Activated CD4-positive, alpha-beta T cell treated with anti-CD3 and anti-CD28 coated beads, Interleukin-2, Interleukin-4, amounts not matched to agents 100 ng/mL and 50 ng/mL, durations not matched to agents 16 hours and 8 hours (primary cell): ENCODE measurements at regions not wholly inside any gene's neighbourhood (a gene's known extent, or its start where the extent isn't known, plus 50 kb on each side); places are given as distances from the start of the nearest gene placed in this dataset.
"Not testable (repeated sequence)": the region's sequence is repeated elsewhere in the genome, so short reads cannot be mapped to it uniquely, and the experiment has no call there.

Source experiments
- DNase-seq: peaks from one replicate; pipeline ENCODE4 v3.0.0-alpha.2; 2020; ENCODE audit warnings: low spot score

- no peak for DNase-seq
Observed at GRCh38 chr15:70524470-70524869, 238.9 kb downstream of the UACA start.

GRCh38 chr15:70523616-70524015 is 239.7 kb downstream of the UACA start:
- no peak for DNase-seq

- no peak for DNase-seq
Observed at GRCh38 chr15:70523192-70523591, 240.2 kb downstream of the UACA start.

- no peak for DNase-seq
Observed at GRCh38 chr15:70522323-70522966, 240.9 kb downstream of the UACA start.

- DNase-seq = no peak
Observed at GRCh38 chr15:70521576-70522322, 241.6 kb downstream of the UACA start.

GRCh38 chr15:70519616-70520015 is 243.7 kb downstream of the UACA start:
- DNase-seq = no peak

- DNase-seq = no peak
Observed at GRCh38 chr15:70519004-70519365, 244.4 kb downstream of the UACA start.

- DNase-seq = no peak
Observed at GRCh38 chr15:70518201-70519003, 245.0 kb downstream of the UACA start.

GRCh38 chr15:70517194-70517590 is 246.2 kb downstream of the UACA start:
- no peak for DNase-seq

GRCh38 chr15:70516408-70517193 is 246.8 kb downstream of the UACA start:
- DNase-seq = no peak

GRCh38 chr15:70514251-70514650 is 249.1 kb downstream of the UACA start:
- no peak for DNase-seq

GRCh38 chr15:70513819-70514218 is 249.5 kb downstream of the UACA start:
- DNase-seq = no peak

- peak; percentile 73 for DNase-seq
Observed at GRCh38 chr15:70512772-70513362, 250.5 kb downstream of the UACA start.

- DNase-seq = not testable (repeated sequence)
Observed at GRCh38 chr15:70511972-70512587, 251.3 kb downstream of the UACA start.

GRCh38 chr15:70510433-70510832 is 252.9 kb downstream of the UACA start:
- no peak for DNase-seq

GRCh38 chr15:70509731-70510143 is 253.6 kb downstream of the UACA start:
- no peak for DNase-seq

- DNase-seq = peak; percentile 49
Observed at GRCh38 chr15:70509282-70509662, 254.1 kb downstream of the UACA start.

- no peak for DNase-seq
Observed at GRCh38 chr15:70508561-70509281, 254.6 kb downstream of the UACA start.

- no peak for DNase-seq
Observed at GRCh38 chr15:70507772-70508371, 255.5 kb downstream of the UACA start.
